Duodenal mucosa (tissue), 2 donors: ENCODE measurements at regions not wholly inside any gene's neighbourhood (a gene's known extent, or its start where the extent isn't known, plus 50 kb on each side); places are given as distances from the start of the nearest gene placed in this dataset.
"Not testable (repeated sequence)": the region's sequence is repeated elsewhere in the genome, so short reads cannot be mapped to it uniquely, and the experiment has no call there.

Experiments used
- H3K27ac ChIP-seq: one replicate; pipeline ENCODE4 v1.7.0; 2013; ENCODE audit warnings: low read depth, low read length
- H3K27me3 ChIP-seq, 2 donors: one replicate each; pipeline ENCODE4 v1.7.0; 2013; ENCODE audit warnings: low read length in 2 of 2, control low read depth in 1 of 2; ENCODE audit not compliant: insufficient read depth in 2 of 2, control insufficient read depth in 1 of 2
- H3K36me3 ChIP-seq, 2 donors: one replicate each; pipeline ENCODE4 v1.7.0; 2013; ENCODE audit warnings: low read length in 2 of 2, control low read depth in 1 of 2; ENCODE audit not compliant: insufficient read depth in 2 of 2, control insufficient read depth in 1 of 2
- H3K4me1 ChIP-seq, 2 donors: one replicate each; pipeline ENCODE4 v1.7.0; 2013; ENCODE audit warnings: low read length in 2 of 2, control low read depth in 1 of 2; ENCODE audit not compliant: insufficient read depth in 2 of 2, control insufficient read depth in 1 of 2
- H3K4me3 ChIP-seq, 2 donors: one replicate each; pipeline ENCODE4 v1.7.0; 2013; ENCODE audit warnings: low read length in 2 of 2, low read depth in 1 of 2
- H3K9ac ChIP-seq, 2 donors: one replicate each; pipeline ENCODE4 v1.7.0; 2013; ENCODE audit warnings: low read length in 2 of 2, low read depth in 1 of 2
- H3K9me3 ChIP-seq, 2 donors: one replicate each; pipeline ENCODE4 v1.7.0; 2013; ENCODE audit warnings: low read length in 2 of 2, control low read depth in 1 of 2; ENCODE audit not compliant: control insufficient read depth in 1 of 2

- Histone ChIP-seq H3K9me3 (no peaks in the 10 kb centered on the region), H3K27ac (no peak overlapping the region), H3K36me3 (no peaks in the 10 kb centered on the region), H3K27me3 (no peaks in the 10 kb centered on the region), H3K9ac (no peak overlapping the region), H3K4me1 (no peaks in the 10 kb centered on the region), H3K4me3 (no peak overlapping the region)
Measured at GRCh38 chr11:121996574-121996973, 119.4 kb downstream of the BLID start.

- H3K9me3 ChIP-seq = no peaks in the 10 kb centered on the region
- no peak overlapping the region for H3K9ac ChIP-seq
- H3K27ac ChIP-seq = no peak overlapping the region
- H3K36me3 ChIP-seq = no peaks in the 10 kb centered on the region
- H3K27me3 ChIP-seq = no peaks in the 10 kb centered on the region
- H3K4me1 ChIP-seq = no peaks in the 10 kb centered on the region
- H3K4me3 ChIP-seq = no peak overlapping the region
Measured at GRCh38 chr11:121983901-121984300, 132.1 kb downstream of the BLID start.

DNA sequence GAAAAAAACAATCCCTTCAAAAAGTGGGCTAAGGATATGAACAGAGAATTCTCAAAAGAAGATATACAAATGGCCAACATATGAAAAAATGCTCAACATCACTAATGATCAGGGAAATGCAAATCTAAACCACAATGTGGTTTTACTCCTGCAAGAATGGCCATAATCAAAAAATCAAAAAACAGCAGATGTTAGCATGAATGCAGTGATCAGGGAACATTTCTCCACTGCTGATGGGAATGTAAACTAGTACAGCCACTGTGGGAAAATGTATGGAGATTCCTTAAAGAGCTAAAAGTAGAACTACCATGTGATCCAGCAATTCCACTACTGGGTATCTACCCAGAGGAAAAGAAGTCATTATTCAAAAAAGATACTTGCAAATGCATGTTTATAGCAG is 138.1 kb downstream of the BLID start:
- not testable (repeated sequence) for H3K4me1 ChIP-seq, H3K36me3 ChIP-seq, H3K27me3 ChIP-seq, H3K9me3 ChIP-seq, H3K27ac ChIP-seq, H3K9ac ChIP-seq, H3K4me3 ChIP-seq

DNA sequence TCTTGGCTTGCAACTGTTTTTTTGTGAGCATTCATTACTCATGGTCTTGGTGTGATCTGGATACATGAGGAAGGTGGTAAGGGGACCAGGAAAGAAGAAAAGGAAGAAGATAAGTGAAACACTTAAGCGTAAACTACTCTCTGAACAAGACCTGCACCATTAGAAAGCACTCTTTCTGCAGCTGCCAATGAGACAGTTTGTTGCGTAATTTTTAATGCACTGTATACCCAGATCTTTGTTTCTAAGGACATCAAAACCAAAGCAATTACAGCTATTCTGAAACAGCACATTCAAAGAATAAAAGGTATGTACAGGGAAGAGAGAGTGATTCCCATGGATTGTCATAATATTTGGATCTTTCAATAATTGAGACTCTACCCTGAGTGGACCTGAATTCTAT is 147.4 kb downstream of the BLID start:
- H3K4me1 ChIP-seq = no peaks in the 10 kb centered on the region
- no peak overlapping the region for H3K9ac ChIP-seq
- no peaks in the 10 kb centered on the region for H3K9me3 ChIP-seq
- H3K27ac ChIP-seq = no peak overlapping the region
- H3K36me3 ChIP-seq = no peaks in the 10 kb centered on the region
- no peak overlapping the region for H3K4me3 ChIP-seq
- no peaks in the 10 kb centered on the region for H3K27me3 ChIP-seq

DNA sequence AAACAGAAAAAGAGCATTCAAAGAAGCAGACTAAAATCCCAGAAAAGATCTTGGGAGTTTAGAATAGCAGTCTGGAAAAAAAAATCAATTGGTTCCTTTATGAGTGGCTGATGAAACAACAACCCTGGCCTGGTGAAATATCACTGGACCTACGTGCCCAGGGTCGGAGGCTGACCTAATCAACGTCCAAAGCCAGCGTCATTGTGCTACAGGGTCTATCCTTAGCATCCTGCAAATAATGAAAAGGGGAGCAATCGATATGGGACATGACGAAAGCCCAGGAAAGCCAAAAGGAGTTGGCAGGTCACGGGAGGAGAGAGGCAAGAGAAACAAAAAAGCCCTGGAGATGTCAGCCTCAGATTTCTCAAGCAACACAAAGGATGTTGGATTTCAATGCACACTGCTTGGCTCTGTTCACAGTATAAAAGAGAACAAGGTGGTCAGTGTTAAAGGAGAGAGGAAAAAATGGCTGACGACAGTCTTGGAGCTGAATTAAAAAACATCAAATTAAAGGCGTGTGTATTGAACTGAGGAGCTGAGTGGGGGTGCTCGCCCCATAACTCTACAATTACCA is 148.8 kb downstream of the BLID start:
- Histone ChIP-seq H3K36me3 (no peaks in the 10 kb centered on the region), H3K4me1 (no peaks in the 10 kb centered on the region), H3K27ac (no peak overlapping the region), H3K4me3 (no peak overlapping the region), H3K9ac (no peak overlapping the region), H3K27me3 (no peaks in the 10 kb centered on the region), H3K9me3 (no peaks in the 10 kb centered on the region)

- no peak overlapping the region for H3K9ac ChIP-seq
- no peaks in the 10 kb centered on the region for H3K9me3 ChIP-seq
- H3K27ac ChIP-seq = no peak overlapping the region
- no peaks in the 10 kb centered on the region for H3K4me1 ChIP-seq
- no peaks in the 10 kb centered on the region for H3K36me3 ChIP-seq
- no peaks in the 10 kb centered on the region for H3K27me3 ChIP-seq
- no peak overlapping the region for H3K4me3 ChIP-seq
Measured at GRCh38 chr11:121965330-121965729, 150.7 kb downstream of the BLID start.

- no peaks in the 10 kb centered on the region for H3K36me3 ChIP-seq
Measured at GRCh38 chr11:121964591-121964990, 151.4 kb downstream of the BLID start.

GRCh38 chr11:121963846-121964245 is 152.2 kb downstream of the BLID start:
- not testable (repeated sequence) for H3K4me3 ChIP-seq, H3K9me3 ChIP-seq, H3K9ac ChIP-seq, H3K27ac ChIP-seq, H3K36me3 ChIP-seq, H3K27me3 ChIP-seq, H3K4me1 ChIP-seq

More at GRCh38 chr11:121964591-121964990, 151.4 kb downstream of the BLID start:
- no peaks in the 10 kb centered on the region for H3K27me3 ChIP-seq
- H3K4me1 ChIP-seq = no peaks in the 10 kb centered on the region
- no peak overlapping the region for H3K9ac ChIP-seq
- no peak overlapping the region for H3K4me3 ChIP-seq
- no peak overlapping the region for H3K27ac ChIP-seq
- H3K9me3 ChIP-seq = no peaks in the 10 kb centered on the region

DNA sequence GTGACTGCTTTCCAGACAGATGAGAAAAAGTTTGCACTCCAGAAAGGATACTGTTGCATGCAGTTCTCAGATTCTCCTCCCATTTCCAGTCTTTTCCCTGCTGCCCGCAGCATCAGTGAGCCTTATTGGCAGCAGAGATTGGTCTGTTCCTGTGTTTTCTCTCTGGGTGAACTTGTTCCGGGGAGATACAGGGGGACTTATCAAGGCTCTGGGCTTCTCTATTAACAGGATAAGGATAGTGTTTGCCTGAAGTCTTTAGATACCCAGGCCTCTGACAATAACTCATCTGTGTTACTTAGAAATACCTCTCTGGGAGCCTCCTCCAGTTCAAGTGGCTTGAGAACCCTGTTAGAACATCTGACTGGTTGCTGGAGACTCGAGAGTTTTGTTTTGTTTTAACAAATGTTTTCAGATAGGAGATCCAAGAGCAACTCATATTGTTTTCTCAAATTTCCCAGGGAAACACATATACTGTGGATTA is 154.7 kb downstream of the BLID start:
- Histone ChIP-seq H3K36me3 (no peaks in the 10 kb centered on the region), H3K9me3 (no peaks in the 10 kb centered on the region), H3K27me3 (no peaks in the 10 kb centered on the region), H3K27ac (no peak overlapping the region), H3K4me1 (no peaks in the 10 kb centered on the region), H3K4me3 (no peak overlapping the region), H3K9ac (no peak overlapping the region)

GRCh38 chr11:121958971-121959325 is 157.1 kb downstream of the BLID start:
- H3K9me3 ChIP-seq = no peaks in the 10 kb centered on the region
- no peaks in the 10 kb centered on the region for H3K36me3 ChIP-seq
- H3K27me3 ChIP-seq = no peaks in the 10 kb centered on the region
- no peaks in the 10 kb centered on the region for H3K4me1 ChIP-seq
- H3K4me3 ChIP-seq = no peak overlapping the region
- H3K9ac ChIP-seq = no peak overlapping the region
- no peak overlapping the region for H3K27ac ChIP-seq
